Fibroblast of the aortic adventitia (primary cell): ENCODE measurements at regions not wholly inside any gene's neighbourhood (a gene's known extent, or its start where the extent isn't known, plus 50 kb on each side); places are given as distances from the start of the nearest gene placed in this dataset.

Experiments used
- DNase-seq: peaks from one replicate; pipeline ENCODE4 v3.0.0-alpha.2; 2010; ENCODE audit warnings: low read depth
- H3K4me3 ChIP-seq: 2 replicates; pipeline ENCODE4 v1.5.1; 2011; ENCODE audit warnings: low read depth, mild to moderate bottlenecking, control low read depth, low read length, moderate library complexity
- TF ChIP-seq, protein P1 (sequence below): IDR thresholded peaks from 2 replicates; pipeline ENCODE4 v1.5.1; 2011; ENCODE audit warnings: mild to moderate bottlenecking, low read length, control low read depth, inconsistent platforms; ENCODE audit not compliant: insufficient read depth

DNA sequence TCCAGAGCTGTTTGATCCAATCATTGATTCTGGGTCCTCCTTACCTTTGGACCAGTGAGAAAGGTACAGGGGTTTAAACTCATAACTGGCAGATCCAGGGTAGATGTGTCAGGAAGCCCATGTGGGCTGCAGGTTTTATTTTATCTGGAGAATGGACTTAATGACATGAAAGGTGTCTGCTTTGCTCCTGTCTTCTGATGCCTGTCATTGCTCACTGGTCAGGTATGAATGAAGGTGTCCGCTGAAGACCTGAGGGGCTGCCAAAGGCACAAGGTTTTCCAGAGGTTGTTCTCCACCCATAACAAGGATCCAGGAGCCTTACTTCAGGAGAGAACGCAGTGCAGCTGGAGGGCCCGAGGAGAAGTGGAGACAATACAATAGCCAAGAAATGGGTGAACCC, 74.2 kb downstream of the CHRNA1 start:
- DNase-seq, result no peak
- no peak overlapping the region for H3K4me3 ChIP-seq
- TF ChIP-seq, protein P1, sequence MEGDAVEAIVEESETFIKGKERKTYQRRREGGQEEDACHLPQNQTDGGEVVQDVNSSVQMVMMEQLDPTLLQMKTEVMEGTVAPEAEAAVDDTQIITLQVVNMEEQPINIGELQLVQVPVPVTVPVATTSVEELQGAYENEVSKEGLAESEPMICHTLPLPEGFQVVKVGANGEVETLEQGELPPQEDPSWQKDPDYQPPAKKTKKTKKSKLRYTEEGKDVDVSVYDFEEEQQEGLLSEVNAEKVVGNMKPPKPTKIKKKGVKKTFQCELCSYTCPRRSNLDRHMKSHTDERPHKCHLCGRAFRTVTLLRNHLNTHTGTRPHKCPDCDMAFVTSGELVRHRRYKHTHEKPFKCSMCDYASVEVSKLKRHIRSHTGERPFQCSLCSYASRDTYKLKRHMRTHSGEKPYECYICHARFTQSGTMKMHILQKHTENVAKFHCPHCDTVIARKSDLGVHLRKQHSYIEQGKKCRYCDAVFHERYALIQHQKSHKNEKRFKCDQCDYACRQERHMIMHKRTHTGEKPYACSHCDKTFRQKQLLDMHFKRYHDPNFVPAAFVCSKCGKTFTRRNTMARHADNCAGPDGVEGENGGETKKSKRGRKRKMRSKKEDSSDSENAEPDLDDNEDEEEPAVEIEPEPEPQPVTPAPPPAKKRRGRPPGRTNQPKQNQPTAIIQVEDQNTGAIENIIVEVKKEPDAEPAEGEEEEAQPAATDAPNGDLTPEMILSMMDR, result no peak

DNA sequence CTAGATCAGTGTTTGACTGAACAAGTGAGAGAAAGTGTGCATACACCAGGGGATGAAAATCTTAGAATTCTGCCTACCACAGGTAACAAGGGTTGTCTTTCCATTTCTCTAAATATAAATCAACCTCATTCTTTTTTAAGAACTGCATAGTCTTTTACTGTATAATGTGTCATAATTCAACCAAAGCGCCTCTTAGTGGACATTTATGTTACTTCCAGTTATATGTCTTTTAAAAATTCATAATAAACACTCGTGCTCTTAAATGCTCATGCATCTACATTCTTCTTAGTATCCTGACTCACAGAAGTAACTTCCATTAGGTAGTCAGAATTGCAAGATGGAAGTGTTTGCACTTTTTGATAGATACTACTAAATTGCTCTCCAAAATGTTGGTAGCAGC, 76.2 kb downstream of the CHRNA1 start:
- TF ChIP-seq, protein P1, result peak; percentile 52
- peak; percentile 76 for DNase-seq

DNA sequence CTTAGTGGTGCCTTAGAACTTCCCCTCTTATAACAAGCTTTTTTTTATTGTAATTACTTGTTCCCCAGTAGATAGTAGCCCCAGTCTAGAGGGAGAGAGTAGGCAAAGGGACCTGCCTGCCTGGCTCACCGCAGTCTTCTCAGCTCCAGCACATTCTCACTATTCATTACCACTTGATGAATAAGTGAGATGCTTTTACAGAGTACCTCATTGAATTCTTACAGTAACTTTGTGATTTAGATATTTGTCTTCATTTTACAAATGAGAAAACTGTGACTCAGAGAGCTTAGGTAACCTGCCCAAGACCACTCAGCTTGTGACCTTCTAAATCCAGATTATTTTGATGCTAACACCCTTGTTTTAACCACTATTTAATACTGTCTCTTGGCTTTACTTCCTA, 77.8 kb downstream of the CHRNA1 start:
- no peak for DNase-seq

More for the DNA sequence above, 76.2 kb downstream of the CHRNA1 start:
- no peak overlapping the region for H3K4me3 ChIP-seq

DNA sequence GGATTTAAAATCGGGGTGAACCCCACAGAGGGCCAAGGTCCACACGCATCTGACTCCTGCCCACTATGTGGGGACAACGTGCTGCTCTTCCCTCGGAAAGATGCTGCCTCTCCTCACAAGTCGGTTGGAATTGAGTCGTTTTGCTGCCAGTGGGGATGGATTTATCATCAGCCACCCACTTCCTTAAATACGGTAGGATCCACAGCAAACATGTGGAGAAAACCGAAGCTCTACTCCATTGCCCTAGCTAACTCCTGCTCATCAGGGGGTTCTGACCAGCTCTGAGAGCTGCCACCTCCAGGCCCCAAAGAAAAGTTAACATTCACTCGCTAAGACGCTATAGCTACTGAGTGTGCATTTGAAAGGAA, 80.9 kb downstream of the CHRNA1 start:
- TF ChIP-seq, protein P1, result peak; percentile 20
- DNase-seq, result peak; percentile 61
- H3K4me3 ChIP-seq, result peak overlapping the region; percentile 84

More for the DNA sequence above, 77.8 kb downstream of the CHRNA1 start:
- H3K4me3 ChIP-seq, result no peak overlapping the region
- TF ChIP-seq, protein P1, result no peak

DNA sequence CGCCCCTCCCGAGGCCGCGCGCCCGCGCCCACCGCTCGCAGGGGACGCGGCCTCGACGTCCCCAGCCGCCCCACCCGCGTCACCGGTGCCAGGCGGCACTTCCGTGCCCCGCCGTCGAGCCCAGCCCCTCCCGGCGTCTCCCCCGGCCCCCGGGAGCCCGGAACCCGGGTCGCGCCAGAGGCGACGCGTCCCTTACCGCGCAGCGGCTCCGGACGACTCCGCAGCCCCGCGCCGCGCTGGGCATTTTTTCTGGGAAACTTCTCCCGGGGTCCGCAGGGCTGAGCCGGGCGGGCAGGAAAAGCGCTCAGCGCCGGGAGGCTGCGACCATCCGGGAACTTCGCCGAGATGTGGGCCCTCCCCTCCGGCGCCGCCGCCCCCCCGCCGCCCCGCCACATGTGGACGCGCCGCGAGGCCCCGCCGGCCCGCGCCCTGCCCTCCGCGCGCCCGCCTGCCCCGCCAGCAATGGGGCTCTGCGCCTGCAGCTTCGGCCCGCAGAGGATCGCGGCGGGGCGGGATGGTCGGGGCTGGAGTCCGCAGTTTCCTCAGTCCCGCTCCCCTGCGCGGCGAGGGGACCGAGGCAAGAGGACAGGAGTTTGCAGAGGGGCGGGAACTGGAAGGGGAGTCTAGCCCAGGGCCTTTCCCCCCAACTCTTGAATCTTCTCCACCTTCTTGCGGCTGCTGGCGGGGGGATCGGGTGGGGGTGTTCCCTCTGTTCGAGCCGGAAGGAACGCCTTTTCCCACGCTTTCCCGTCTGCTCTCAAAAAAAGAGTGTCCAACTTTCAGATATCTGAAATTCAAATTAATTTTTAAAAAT, 81.5 kb downstream of the CHRNA1 start:
- H3K4me3 ChIP-seq, result peak overlapping the region; percentile 84
- TF ChIP-seq, protein P1, result no peak
- peak; percentile 59 for DNase-seq

DNA sequence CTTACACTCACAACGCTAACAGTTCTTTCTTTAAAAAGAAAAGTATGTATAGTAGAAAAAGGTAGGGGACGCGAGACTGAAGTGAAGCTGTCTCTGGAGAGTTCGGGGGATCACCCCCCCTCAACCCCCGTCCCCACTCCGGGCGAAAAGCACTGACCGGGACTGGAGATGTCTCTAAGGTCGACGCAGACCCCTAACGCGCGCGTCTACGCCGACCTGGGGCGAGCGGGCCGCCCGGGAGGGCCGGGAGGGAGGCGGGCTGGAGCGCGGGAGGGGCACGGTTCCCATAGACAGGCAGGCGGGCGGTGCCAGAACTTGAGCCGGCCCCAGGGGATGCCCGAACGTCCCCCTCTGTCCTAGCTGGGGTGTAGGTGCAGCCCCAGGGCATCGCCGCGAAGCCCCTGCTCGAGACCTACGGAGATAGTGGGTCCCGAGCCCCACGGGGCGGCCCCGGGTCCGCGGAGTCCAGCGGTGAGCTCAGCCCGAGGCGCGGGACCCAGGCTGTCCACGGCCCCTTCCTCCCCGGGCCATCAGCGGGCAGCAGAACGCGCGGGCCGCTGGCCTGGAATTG, 82.2 kb downstream of the CHRNA1 start:
- TF ChIP-seq, protein P1, result no peak
- peak overlapping the region; percentile 84 for H3K4me3 ChIP-seq
- peak; percentile 35 for DNase-seq
